NCI-H128 (cell line): ENCODE measurements at regions not wholly inside any gene's neighbourhood (a gene's known extent, or its start where the extent isn't known, plus 50 kb on each side); places are given as distances from the start of the nearest gene placed in this dataset.

ENCODE experiments used
- DNase-seq: peaks from one replicate; lab custom pipeline; 2025; ENCODE audit not compliant: unreplicated experiment; lab: John Stamatoyannopoulos, UW

DNA sequence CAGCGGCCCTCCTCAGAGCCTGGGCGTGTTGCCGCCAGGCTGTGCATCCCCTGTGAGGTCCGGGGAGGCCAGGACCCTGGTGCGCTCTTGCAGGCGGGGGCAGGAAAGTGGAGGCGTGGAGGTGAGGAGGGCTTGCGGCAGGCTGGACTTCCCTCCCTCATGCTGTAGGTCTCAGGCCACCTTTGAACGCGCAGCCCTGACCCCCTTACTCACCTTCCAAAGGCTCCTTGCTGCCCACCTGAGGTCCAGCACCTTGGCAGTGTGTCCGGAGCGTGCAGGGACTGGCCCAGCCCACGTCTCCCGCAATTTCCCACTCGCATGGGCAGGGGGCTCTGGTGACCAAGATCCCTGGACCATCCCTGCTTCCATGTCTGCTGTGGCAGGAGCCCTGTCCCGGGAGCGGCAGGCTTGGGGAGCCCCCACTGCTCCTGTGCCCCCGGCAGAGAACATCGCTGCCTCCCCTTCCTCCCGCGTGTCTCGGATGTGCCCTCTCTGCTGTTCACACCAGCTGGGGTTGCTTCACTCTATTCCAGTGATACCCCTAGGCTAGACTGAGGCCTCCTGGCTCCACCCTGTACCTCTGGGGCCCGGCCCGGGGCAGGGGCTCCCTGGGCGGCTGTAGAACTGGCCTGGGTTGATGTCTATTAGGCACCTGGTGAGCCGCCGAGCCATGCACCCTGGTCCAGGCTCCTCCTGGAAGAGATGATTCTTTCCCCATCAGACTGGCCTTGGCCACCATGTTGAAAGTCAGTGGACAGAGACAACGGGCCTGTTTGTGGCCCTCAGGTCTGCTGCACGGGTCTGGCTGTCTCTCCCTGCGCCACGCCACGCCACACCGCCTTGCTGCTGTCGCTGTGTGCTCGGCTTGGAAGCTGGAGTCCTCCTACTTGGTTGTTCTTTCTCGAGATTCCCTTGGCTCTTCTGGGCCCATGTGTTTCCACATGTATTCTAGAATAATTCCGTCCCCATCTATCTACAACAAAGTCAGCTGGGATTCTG lies 95.4 kb upstream of the ADRA2C start:
- no peak for DNase-seq

DNA sequence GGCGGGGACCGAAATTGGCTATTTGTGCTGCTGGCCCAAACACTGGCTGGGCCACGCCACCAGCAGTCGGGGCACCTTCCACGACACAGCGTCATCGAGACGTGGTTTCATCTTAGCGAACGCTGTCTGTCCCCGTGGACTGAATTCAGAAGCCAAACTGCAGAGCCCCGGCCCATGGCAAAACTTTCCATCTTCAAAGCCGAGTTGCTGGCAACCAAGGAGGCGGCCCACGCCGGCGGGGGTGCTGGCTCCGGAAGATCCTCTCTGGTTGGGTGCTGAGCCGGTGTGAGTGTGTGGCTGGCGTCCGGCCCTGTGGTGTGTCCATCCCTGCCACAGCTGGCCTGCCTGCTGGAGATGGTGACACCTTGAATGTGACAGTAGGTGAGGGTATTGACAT lies 96.6 kb upstream of the ADRA2C start:
- no peak for DNase-seq

DNA sequence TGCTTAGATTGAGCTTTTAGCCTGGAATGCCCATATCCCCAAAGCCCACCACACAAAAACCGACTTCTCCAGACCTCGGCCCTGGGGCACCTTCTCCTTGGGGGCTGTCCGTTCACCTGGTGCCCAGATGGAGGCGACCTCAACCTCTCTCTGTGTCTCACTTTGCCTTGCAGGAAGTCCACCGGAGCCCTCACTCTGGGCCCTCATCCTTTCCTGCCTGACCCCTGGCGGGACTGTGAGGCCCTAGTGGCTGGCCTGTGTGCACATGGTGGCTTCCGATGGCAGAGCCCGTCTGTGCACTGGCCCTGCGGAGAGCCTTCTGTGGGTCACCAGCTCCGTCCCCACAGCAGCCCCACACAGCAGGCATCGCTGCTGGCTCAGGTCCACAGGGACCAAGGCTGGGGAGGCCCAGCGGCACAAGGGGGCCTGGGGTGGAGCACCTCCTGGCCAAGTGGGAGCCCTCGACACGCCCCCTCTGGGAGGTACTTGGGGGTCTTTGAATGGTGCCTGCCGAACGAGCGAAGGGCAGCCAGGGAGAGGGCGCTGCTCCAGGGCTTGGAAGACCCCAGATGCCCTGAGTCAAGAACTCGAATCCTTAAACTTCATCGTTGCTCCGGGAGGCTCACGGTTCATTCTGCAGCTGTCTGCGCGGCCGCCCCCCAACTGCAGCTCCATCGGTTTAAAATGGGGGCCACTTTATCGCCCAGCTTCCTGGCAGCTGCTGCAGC lies 97.2 kb upstream of the ADRA2C start:
- no peak for DNase-seq

DNA sequence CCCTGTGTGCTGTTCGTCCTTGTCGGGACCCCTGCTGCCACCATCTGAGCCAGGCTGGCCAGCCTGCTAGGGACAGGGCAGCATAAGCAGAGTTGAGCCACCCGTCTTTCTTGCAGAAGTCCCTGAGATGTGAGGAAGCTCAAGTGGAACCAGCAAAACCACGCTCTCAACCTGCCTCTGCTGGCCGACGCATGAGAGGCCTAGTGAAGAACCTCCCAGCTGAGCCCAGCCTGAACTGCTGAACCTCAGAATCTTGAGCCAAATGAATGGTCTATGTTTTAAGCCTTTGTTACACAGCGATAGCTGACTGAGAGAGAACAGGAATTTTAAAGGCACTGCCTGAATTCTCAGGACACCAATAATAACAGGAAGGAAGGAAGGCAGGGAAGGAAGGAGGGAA lies 98.9 kb upstream of the ADRA2C start:
- no peak for DNase-seq

DNA sequence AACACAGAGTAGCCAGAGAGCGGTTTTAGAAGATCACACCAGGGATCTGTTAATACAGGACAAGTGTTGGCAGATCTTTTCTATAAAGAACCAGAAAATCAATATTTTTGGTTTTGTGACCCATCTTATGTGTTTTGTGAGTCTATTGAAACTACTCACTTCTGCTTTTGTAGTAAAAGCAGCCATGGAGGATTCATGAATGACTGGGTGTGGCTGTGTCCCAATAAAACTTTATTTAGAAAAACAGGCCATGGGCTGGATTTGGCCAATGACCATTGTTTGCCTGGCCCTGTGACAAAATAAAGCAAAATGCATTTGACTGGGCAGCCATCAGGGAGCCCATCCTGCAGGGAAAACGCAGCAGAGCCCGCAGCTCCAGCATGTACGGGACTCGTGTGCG lies 99.9 kb upstream of the ADRA2C start:
- no peak for DNase-seq

DNA sequence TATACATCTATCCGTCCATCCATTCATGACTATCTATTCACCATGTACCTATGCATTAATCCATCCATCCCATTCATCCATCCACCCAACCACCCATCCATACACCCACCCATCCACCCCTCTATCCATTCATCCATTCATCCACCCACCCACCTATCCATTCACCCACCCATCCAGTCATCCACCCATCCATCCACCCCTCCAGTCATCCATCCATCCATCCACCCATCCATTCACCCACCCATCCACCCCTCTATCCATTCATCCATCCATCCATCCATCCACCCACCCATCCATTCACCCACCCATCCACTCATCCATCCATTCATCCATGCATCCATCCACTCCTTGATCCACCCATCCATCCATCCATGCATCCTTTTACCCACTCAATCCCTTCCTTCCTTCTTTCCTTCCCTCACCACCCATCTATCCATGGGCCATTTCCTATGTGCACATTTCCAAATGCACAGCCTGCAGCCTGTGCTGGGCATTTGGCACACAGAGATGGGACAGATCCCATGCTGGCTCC lies 100.8 kb upstream of the ADRA2C start:
- DNase-seq = no peak

DNA sequence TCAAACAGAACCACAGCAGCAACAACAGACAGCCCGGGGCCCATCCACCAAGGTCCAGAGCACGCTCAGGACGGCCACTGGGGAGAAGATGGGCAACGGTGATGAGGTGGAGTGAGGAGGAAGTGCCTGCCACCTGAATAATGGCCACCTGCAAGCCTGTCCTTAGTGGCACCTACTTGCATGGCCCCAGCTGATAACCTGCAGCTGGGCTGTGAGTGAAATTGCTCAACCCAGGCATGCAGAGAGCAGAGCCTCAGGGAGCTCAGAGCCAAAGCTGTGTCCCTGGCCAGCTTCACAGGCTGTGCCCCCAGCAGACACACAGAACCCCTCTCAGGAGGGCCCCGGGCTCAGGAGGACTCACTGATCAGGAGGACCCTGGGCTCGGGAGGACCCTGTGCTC lies 102.4 kb upstream of the ADRA2C start:
- no peak for DNase-seq

DNA sequence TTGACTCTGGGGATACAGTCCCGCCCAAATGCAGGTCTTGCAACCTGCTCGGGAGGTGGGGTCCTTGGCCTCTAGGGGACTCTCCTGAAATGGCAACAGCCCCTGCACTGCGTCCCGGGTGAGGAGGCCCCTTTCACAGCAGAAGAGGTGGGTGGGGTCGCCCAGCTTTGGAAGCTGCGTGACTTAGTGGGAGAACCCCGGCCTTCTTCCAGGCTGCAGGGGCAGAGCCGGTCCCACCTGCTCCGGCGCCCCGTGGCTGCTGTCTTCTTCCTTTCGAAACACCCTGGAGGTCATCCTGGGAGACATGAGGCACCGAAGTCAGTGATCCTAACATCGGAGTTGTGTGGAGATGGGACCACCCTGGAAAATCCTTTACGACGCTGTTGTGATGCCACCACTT lies 103.7 kb upstream of the ADRA2C start:
- no peak for DNase-seq

DNA sequence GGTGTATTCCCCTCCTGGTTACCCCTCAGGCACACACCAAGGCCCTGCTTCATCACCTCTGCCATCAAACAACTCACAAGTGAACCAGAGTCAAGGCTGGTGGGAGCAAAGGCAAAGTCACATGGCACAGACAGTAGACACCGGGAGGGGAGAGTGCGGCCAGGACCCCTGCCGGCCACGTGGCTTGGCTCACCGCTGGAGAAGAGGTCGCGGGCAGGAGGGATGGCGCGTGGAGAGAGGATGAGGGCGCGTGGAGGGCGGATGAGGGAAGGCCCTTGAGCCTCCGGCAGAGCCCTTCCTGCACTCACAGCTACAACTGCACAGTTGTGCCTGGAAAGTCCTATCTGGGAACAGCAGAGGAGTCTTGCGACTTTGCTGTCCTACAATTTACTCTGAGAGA lies 104.2 kb upstream of the ADRA2C start:
- DNase-seq = no peak

DNA sequence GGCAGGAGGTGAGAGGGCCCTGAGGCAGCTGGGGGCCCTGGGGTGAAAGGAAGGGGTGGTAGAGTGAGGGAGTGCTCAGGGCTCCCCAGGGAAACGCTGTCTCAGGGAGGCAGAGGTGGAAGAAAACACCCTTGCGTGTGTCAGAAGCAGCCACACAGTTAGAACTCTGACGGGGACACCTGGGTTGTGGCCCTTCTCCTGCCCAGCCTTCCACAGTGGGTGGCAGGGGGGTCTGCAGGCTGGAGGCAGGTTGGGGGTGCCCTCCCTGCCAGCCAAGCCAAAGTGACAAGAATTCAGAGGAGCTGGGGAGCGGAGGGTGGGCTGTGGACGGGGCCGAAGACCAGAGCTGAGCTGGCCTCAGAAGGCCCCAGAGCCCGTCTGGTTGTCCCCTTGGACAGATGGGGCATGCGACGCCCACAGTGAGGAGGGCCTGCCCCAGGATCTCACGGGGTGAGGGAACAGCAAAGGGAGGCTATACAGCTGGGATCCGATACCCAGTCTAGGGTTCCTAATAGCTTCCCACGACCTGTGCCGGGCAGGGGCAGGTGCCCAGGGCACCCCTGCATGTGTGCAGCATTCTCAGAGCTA lies 105.2 kb upstream of the ADRA2C start:
- no peak for DNase-seq

DNA sequence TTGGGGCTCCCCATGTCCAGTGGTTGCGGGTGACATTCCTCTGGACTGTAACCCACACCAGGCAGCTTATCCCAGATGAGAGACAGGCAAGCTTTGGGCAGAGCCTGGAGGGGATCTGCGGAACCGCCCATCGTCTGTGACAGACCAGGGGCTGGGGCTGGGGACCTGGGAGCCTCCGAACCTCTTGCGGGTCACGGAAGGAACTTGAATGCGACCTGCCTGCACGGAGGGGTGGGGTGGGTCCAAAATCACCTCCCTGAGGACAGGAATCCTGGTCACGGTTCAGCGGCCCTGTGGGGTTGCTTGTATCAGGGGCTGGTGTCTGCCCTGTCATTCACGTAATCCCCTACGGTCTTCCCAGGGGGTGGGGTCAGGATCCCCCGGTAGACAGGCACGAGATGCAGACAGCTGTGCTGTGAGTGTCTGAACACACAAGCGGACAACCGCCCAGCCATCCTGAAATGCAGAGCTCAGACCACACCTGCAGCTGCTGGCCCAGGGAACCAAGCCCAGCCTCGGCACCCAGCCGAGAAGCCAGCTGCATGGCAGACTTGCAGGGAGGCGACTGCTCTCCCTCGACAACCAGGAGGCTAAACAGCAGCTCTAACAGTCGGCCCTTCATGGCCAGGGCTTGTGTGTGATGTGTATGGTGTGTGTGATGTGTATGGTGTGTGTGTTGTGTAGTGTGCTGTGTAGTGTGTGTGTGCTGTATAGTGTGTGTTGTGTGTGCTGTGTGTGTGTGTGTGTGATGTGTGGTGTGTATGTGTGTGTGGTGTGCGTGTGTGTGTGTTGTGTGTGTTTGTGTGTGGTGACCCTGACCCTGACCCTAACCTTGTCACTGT lies 105.9 kb upstream of the ADRA2C start:
- no peak for DNase-seq

DNA sequence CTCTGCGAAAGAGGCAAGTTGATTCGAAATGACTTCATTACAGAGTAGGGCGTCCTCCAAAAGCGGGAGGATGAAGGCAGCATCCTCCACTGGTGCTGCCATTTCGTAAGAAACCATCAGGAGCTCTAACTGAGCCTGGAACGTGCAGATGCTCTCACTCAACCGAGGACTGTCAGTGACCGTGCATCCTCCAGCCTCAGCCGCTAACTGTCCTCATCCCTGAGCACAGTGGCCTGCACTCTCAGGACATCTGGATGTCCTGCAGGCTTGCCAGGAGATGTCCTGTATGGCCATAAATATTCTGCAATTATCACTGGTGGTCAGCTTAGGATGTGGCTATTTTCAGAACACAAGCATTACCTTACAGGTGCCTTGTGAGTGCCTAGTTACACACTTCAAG lies 107.1 kb upstream of the ADRA2C start:
- no peak for DNase-seq

DNA sequence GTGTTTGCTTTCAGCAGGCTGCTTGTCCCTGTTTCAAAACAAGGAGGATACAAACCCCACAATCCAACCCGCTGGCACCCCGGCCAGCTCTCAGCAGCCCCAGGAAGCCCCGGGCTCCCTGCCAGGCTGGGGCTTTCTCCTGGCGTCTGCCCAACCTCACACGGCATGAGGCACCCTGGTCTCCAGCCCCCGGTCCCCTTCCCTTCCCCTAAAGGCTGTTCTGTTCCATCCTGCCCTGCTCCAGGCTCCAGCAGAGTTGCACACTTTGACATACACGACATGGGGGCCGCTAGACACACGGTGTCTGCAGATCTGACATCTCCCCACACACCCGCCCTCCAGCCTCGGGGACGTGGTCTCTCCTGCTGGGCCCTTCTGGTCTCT lies 107.7 kb upstream of the ADRA2C start:
- DNase-seq = no peak

DNA sequence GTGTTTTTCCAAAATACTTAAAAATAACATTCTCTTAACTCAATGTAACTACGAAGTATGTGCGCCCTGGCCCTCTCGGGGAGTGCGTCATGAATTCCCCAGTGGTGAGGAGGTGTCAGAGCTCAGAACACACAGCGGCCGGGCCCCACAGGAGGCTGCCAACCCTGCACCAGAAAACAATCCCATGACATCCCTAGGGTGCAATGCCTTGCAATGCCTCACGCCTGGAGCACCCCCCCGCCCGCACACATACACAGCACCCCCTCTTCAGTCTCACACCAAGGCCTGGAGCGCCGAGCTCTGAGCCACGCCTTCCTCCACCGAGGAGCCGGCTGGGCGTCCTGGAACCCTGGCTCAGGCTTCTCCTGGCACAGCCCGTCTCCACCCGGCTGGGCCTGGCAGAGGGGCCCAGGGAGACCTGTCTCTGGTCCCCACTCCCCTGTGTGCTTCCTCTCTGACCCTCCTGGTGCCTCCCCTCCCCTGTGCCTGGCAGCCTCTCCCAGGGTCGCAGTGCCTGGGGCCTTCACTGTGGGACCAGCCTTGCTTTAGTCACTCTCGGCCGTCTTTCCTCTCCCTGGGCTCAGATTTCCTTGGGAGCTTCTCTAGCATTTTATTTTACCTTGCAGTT lies 108.2 kb upstream of the ADRA2C start:
- DNase-seq = no peak

DNA sequence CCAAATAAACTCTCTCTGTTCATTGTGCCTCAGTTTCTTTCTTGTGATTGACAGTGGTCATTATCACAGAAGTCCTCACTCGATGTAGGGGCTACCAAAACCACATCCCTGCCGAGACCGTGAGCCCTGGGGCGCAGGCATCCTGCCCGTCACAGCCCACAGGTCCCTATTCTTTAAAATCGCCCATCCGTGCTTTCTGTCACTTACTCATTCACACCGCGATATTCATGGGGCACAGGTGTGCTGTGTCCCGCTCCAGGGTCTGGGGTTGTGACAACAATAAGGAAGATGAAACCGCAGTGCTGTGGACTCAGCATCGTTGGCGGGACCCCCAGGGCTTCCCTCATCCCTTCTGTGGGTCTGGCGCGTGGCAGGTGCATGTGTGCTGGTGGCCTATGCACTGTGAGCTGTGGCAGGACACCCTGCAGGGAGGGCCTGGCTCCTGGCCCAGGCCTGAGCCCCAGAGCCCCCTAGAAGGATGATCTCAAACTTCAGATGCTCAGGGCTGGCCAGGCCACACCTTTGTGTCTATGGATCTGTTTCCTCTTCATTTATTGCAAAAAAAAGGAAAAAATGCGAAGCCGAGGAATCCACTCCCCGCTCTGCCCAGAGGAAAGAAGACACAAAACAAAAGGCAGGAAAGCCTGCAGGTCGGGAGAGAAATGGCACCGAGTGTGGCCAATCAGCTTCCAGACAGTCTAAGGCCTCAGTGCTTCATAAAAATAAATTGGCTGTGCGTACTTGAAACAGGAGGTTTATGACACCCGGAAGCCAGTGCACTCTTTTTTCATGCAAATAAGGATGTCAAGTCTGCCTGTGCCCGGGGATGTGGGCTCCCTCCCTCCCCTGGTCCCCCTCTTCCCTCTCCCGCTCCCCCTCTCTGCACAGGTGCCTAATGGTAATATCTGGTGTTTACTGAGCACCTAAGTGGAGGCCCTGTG lies 109.5 kb upstream of the ADRA2C start:
- no peak for DNase-seq

DNA sequence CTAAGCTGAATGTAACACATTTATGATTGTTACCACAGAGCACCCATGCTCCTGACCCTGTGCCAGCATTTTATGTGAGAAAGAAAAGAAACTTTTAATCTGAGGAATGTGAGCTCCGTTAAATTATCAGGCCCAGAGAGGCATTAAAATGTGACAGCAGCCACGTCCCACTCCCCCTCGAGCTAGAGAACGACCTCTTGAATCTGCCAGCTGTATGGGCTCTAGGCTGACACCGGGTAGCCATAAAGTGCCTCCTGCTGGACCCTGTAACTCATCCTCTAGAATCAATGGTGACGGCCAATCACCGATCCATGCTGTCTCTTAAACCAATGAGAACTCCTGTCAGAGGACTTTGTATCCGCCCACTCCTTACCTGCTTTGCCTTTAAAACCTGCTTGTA lies 110.2 kb upstream of the ADRA2C start:
- no peak for DNase-seq

DNA sequence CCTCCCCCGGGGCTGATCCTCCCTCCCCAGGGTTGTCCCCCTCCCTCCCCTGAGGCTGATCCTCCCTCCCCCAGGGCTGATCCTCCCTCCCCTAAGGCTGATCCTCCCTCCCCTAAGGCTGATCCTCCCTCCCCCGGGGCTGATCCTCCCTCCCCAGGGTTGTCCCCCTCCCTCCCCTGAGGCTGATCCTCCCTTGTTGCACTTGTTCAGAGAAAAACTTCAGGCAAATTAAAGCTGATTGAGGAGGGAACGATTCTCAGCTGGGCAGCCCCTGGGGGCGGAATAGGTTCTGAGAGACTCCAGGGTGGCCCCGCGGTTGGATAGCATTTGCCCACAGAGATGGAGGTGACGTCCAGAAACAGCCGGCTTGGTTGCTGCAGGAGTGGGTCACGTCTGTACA lies 110.7 kb upstream of the ADRA2C start:
- no peak for DNase-seq

DNA sequence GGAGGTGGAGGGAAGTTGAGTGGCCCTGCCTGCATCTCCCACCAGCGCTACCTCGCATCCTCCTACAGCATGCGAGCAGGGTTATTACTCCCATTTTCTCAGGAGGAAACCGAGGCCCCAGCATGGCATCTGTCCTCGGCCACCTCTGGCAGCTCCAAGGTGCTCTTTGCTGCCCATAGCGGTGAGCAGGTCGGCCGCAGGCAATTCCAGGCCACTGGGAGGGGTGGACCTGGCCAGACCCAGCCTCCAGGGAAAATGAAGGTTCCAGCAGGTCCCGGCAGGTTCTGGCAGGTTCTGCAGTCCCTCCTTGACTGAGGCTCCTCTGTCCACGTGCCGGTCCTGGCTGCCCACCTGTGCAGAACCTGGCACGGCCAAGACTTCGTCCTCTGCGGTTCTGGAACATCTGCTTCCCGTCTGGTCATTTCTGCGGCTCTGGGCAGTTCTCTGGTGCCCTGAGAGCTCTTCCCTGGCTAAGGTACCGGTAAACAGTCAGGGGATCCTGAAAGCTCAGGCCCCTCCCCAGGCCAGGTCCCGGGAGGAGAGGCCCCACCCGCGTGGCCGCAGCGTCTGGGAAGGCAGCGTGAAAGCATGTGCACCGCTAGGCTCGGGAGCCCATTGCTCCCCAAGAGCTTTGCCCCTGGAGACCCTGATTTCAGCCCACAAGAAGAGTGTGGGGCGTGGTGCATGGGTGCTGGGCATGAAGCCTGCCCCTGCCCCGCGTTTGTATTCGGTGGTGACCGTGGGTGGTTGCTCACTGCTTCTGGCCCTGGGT lies 112.0 kb upstream of the ADRA2C start:
- no peak for DNase-seq

DNA sequence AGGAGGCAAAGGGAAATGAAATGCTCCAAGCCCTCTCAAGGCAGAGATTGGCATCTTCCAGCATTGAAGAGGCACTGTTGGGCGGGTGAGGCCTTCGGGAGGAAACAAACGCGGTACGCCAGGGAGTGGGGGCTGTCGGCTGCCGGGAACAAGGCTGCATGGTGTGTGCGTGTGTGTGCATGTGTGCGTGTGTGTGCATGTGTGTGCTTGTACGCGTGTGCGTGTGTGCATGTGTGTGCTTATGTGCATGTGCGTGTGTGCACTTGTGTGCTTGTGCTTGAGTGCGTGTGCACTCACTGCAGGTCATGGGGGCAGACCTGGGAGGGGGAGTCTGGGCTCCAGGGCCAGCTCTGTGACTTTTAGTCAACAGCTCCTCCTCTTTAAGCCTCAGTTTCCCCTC lies 113.6 kb upstream of the ADRA2C start:
- DNase-seq = no peak
